ENCODE measurements at regions not wholly inside any gene's neighbourhood (a gene's known extent, or its start where the extent isn't known, plus 50 kb on each side); places are given as distances from the start of the nearest gene placed in this dataset.

- no peak for DNase-seq (ENCODE audit: low spot score)
These were observed 196.4 kb downstream of the NSUN3 start for GRCh38 chr3:94259291-94259690.

- DNase-seq (ENCODE audit: low spot score): no peak
These were observed 206.9 kb downstream of the NSUN3 start for GRCh38 chr3:94269763-94270162.

- DNase-seq (ENCODE audit: low spot score): no peak
These were observed 209.2 kb downstream of the NSUN3 start for GRCh38 chr3:94272016-94272415.

GRCh38 chr3:94280958-94281357 lies 218.1 kb downstream of the NSUN3 start:
- no peak for DNase-seq (ENCODE audit: low spot score)

- DNase-seq (ENCODE audit: low spot score): no peak
These were observed 223.0 kb downstream of the NSUN3 start for GRCh38 chr3:94285872-94286271.

- DNase-seq (ENCODE audit: low spot score): no peak
These were observed 228.8 kb downstream of the NSUN3 start for GRCh38 chr3:94291686-94292085.

GRCh38 chr3:94292151-94292550 lies 229.3 kb downstream of the NSUN3 start:
- DNase-seq (ENCODE audit: low spot score): no peak

- no peak for DNase-seq (ENCODE audit: low spot score)
These were observed 230.9 kb downstream of the NSUN3 start for GRCh38 chr3:94293793-94294195.

- DNase-seq (ENCODE audit: low spot score): no peak
These were observed 231.9 kb downstream of the NSUN3 start for GRCh38 chr3:94294806-94295205.

GRCh38 chr3:94299716-94300115 lies 236.9 kb downstream of the NSUN3 start:
- no peak for DNase-seq (ENCODE audit: low spot score)

- DNase-seq (ENCODE audit: low spot score): no peak
These were observed 238.5 kb downstream of the NSUN3 start for GRCh38 chr3:94301366-94301765.

- no peak for DNase-seq (ENCODE audit: low spot score)
These were observed 240.4 kb downstream of the NSUN3 start for GRCh38 chr3:94303266-94303665.

GRCh38 chr3:94303897-94304296 lies 241.0 kb downstream of the NSUN3 start:
- no peak for DNase-seq (ENCODE audit: low spot score)

- DNase-seq (ENCODE audit: low spot score): no peak
These were observed 242.1 kb downstream of the NSUN3 start for GRCh38 chr3:94304954-94305353.

- no peak for DNase-seq (ENCODE audit: low spot score)
These were observed 243.2 kb downstream of the NSUN3 start for GRCh38 chr3:94305835-94306611.

- DNase-seq (ENCODE audit: low spot score): no peak
These were observed 244.7 kb downstream of the NSUN3 start for GRCh38 chr3:94307588-94307987.

- no peak for DNase-seq (ENCODE audit: low spot score)
These were observed 245.9 kb downstream of the NSUN3 start for GRCh38 chr3:94308767-94309166.

- no peak for DNase-seq (ENCODE audit: low spot score)
These were observed 247.7 kb downstream of the NSUN3 start for GRCh38 chr3:94310341-94311135.

- DNase-seq (ENCODE audit: low spot score): no peak
These were observed 248.8 kb downstream of the NSUN3 start for GRCh38 chr3:94311651-94312050.

GRCh38 chr3:94314218-94314883 lies 251.5 kb downstream of the NSUN3 start:
- DNase-seq (ENCODE audit: low spot score): no peak

GRCh38 chr3:94317017-94317416 lies 254.2 kb downstream of the NSUN3 start:
- no peak for DNase-seq (ENCODE audit: low spot score)

GRCh38 chr3:94323596-94323995 lies 260.7 kb downstream of the NSUN3 start:
- no peak for DNase-seq (ENCODE audit: low spot score)

- no peak for DNase-seq (ENCODE audit: low spot score)
These were observed 269.0 kb downstream of the NSUN3 start for GRCh38 chr3:94331831-94332230.
